H1 (cell line): ENCODE measurements at regions not wholly inside any gene's neighbourhood (a gene's known extent, or its start where the extent isn't known, plus 50 kb on each side); places are given as distances from the start of the nearest gene placed in this dataset.

Experiments used
- E2F6 ChIP-seq: IDR thresholded peaks from 2 replicates; pipeline ENCODE4 v1.6.1; 2012; ENCODE audit warnings: inconsistent platforms
- EZH2 ChIP-seq: fragments of 200-600 bp; sonication (generic); IDR thresholded peaks from 2 replicates; pipeline ENCODE4 v1.7.1; 2012; ENCODE audit warnings: low read depth, mild to moderate bottlenecking, moderate library complexity, low read length, inconsistent platforms; ENCODE audit not compliant: severe bottlenecking
- GTF2F1 ChIP-seq: IDR thresholded peaks from 2 replicates; pipeline ENCODE4 v1.6.1; 2012; ENCODE audit warnings: low read depth, low read length, improper control_type of control experiment, borderline replicate concordance
- HDAC6 ChIP-seq: IDR thresholded peaks from one replicate; pipeline ENCODE4 v1.7.1; 2012; ENCODE audit warnings: low read depth, mild to moderate bottlenecking, inconsistent platforms, low read length, moderate library complexity
- MAFK ChIP-seq: IDR thresholded peaks from 2 replicates; pipeline ENCODE4 v1.6.1; 2012; ENCODE audit warnings: low read depth, mild to moderate bottlenecking, improper control_type of control experiment, low read length
- NRF1 ChIP-seq: IDR thresholded peaks from 2 replicates; pipeline ENCODE4 v1.6.1; 2011; ENCODE audit warnings: mild to moderate bottlenecking, low read depth, low read length, improper control_type of control experiment
- RNF2 ChIP-seq: fragments of 200-900, 300-1000 bp; sonication (generic); IDR thresholded peaks from 2 replicates; pipeline ENCODE4 v1.7.1; 2016; ENCODE audit warnings: borderline replicate concordance, low read depth, mild to moderate bottlenecking, antibody characterized with exemption, low read length; ENCODE audit not compliant: poor library complexity, severe bottlenecking; ENCODE audit errors: missing control alignments
- TAF7 ChIP-seq: optimal IDR thresholded peaks from 2 replicates; pipeline ENCODE3; 2011; ENCODE audit warnings: low read depth, mild to moderate bottlenecking, inconsistent platforms, low read length, moderate library complexity, borderline replicate concordance
- ZNF274 ChIP-seq: IDR thresholded peaks from 2 replicates; pipeline ENCODE4 v1.7.0; 2012; ENCODE audit warnings: low read length, borderline replicate concordance; ENCODE audit errors: extremely low read depth
- TF ChIP-seq, protein P1 (sequence below): fragments of 300-600 bp; sonication (generic); IDR thresholded peaks from 2 replicates; pipeline ENCODE4 v1.7.1; 2012; ENCODE audit warnings: low read length, moderate library complexity, mild to moderate bottlenecking, inconsistent platforms; ENCODE audit not compliant: insufficient replicate concordance

- TF ChIP-seq, protein P1, sequence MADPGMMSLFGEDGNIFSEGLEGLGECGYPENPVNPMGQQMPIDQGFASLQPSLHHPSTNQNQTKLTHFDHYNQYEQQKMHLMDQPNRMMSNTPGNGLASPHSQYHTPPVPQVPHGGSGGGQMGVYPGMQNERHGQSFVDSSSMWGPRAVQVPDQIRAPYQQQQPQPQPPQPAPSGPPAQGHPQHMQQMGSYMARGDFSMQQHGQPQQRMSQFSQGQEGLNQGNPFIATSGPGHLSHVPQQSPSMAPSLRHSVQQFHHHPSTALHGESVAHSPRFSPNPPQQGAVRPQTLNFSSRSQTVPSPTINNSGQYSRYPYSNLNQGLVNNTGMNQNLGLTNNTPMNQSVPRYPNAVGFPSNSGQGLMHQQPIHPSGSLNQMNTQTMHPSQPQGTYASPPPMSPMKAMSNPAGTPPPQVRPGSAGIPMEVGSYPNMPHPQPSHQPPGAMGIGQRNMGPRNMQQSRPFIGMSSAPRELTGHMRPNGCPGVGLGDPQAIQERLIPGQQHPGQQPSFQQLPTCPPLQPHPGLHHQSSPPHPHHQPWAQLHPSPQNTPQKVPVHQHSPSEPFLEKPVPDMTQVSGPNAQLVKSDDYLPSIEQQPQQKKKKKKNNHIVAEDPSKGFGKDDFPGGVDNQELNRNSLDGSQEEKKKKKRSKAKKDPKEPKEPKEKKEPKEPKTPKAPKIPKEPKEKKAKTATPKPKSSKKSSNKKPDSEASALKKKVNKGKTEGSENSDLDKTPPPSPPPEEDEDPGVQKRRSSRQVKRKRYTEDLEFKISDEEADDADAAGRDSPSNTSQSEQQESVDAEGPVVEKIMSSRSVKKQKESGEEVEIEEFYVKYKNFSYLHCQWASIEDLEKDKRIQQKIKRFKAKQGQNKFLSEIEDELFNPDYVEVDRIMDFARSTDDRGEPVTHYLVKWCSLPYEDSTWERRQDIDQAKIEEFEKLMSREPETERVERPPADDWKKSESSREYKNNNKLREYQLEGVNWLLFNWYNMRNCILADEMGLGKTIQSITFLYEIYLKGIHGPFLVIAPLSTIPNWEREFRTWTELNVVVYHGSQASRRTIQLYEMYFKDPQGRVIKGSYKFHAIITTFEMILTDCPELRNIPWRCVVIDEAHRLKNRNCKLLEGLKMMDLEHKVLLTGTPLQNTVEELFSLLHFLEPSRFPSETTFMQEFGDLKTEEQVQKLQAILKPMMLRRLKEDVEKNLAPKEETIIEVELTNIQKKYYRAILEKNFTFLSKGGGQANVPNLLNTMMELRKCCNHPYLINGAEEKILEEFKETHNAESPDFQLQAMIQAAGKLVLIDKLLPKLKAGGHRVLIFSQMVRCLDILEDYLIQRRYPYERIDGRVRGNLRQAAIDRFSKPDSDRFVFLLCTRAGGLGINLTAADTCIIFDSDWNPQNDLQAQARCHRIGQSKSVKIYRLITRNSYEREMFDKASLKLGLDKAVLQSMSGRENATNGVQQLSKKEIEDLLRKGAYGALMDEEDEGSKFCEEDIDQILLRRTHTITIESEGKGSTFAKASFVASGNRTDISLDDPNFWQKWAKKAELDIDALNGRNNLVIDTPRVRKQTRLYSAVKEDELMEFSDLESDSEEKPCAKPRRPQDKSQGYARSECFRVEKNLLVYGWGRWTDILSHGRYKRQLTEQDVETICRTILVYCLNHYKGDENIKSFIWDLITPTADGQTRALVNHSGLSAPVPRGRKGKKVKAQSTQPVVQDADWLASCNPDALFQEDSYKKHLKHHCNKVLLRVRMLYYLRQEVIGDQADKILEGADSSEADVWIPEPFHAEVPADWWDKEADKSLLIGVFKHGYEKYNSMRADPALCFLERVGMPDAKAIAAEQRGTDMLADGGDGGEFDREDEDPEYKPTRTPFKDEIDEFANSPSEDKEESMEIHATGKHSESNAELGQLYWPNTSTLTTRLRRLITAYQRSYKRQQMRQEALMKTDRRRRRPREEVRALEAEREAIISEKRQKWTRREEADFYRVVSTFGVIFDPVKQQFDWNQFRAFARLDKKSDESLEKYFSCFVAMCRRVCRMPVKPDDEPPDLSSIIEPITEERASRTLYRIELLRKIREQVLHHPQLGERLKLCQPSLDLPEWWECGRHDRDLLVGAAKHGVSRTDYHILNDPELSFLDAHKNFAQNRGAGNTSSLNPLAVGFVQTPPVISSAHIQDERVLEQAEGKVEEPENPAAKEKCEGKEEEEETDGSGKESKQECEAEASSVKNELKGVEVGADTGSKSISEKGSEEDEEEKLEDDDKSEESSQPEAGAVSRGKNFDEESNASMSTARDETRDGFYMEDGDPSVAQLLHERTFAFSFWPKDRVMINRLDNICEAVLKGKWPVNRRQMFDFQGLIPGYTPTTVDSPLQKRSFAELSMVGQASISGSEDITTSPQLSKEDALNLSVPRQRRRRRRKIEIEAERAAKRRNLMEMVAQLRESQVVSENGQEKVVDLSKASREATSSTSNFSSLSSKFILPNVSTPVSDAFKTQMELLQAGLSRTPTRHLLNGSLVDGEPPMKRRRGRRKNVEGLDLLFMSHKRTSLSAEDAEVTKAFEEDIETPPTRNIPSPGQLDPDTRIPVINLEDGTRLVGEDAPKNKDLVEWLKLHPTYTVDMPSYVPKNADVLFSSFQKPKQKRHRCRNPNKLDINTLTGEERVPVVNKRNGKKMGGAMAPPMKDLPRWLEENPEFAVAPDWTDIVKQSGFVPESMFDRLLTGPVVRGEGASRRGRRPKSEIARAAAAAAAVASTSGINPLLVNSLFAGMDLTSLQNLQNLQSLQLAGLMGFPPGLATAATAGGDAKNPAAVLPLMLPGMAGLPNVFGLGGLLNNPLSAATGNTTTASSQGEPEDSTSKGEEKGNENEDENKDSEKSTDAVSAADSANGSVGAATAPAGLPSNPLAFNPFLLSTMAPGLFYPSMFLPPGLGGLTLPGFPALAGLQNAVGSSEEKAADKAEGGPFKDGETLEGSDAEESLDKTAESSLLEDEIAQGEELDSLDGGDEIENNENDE = no peak
- peak; percentile 12 for TF ChIP-seq RNF2
- no peak for TF ChIP-seq E2F6
- no peak for TF ChIP-seq TAF7
- TF ChIP-seq GTF2F1 = no peak
- no peak for TF ChIP-seq MAFK
- no peak for TF ChIP-seq ZNF274
- no peak for TF ChIP-seq HDAC6
- TF ChIP-seq EZH2 = peak; percentile 74
- TF ChIP-seq NRF1 = no peak
These were observed 128.2 kb upstream of the C11orf58 start (continued) for GRCh38 chr11:16610213-16610737.
